GM12874 (cell line): ENCODE measurements at regions not wholly inside any gene's neighbourhood (a gene's known extent, or its start where the extent isn't known, plus 50 kb on each side); places are given as distances from the start of the nearest gene placed in this dataset.

Experiments used
- CTCF ChIP-seq: IDR thresholded peaks from 2 replicates; pipeline ENCODE4 v1.5.1; 2011; ENCODE audit warnings: low read depth, mild to moderate bottlenecking, control low read depth, low read length, moderate library complexity; ENCODE audit not compliant: insufficient read depth

- no peak for TF ChIP-seq CTCF
These were observed 362.4 kb downstream of the OTOL1 start for GRCh38 chr3:161859057-161859456.

GRCh38 chr3:161859865-161860450, 363.4 kb downstream of the OTOL1 start:
- no peak for TF ChIP-seq CTCF

GRCh38 chr3:161863775-161864174, 367.2 kb downstream of the OTOL1 start:
- no peak for TF ChIP-seq CTCF

GRCh38 chr3:161866176-161866575, 369.6 kb downstream of the OTOL1 start:
- TF ChIP-seq CTCF: no peak

GRCh38 chr3:161875483-161875882, 378.9 kb downstream of the OTOL1 start:
- no peak for TF ChIP-seq CTCF

- TF ChIP-seq CTCF: no peak
These were observed 382.9 kb downstream of the OTOL1 start for GRCh38 chr3:161879470-161879869.

GRCh38 chr3:161884830-161885229, 388.2 kb downstream of the OTOL1 start:
- TF ChIP-seq CTCF: no peak
